NCI-H748 (cell line): ENCODE measurements at regions not wholly inside any gene's neighbourhood (a gene's known extent, or its start where the extent isn't known, plus 50 kb on each side); places are given as distances from the start of the nearest gene placed in this dataset.

Source experiments
- DNase-seq: peaks from one replicate; lab custom pipeline; 2025; ENCODE audit not compliant: unreplicated experiment; lab: John Stamatoyannopoulos, UW

DNA sequence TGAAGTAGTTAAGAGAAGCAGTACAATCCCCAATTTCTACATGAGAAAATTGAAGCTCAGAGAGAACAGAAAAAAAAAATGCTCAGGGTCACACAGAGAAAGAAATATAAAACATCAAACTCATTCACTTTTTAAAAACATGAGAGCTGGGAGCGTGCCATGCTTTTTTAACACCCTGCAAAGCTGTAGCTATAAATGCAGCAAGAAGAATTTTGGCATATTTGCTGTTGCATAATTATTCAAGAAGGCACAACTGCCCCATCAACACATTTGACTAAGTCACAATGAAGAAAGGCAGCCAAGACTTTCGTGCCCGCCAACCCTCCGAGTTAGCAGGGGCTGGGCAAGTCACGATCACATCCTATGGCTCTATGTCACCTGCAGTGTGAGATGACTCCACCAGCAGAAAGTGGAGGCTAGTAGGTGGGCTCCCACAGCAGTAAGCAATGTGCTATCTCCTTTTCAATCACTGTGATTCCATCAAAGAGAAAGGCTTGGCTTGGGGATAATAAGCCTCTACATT, 214.8 kb downstream of the DHX15 start:
- no peak for DNase-seq

DNA sequence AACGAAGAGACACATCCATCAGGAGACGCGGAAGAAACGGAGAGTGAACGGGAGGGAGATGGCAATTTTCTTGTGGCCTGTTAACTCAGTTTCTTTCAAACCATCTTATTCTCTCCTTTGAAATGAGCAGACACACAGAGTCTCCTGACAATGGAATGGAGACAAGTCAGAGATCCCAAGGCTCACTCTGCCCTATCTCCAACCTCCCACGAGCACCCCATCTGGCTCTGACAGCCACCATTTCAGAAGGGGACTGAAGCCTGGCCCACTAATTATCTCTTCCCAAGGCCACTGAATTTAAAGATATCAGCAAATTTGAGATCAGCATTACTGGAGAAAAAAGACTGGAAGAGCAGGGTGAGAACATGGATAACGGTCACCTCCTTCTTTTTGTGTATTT, 215.6 kb downstream of the DHX15 start:
- DNase-seq: no peak

DNA sequence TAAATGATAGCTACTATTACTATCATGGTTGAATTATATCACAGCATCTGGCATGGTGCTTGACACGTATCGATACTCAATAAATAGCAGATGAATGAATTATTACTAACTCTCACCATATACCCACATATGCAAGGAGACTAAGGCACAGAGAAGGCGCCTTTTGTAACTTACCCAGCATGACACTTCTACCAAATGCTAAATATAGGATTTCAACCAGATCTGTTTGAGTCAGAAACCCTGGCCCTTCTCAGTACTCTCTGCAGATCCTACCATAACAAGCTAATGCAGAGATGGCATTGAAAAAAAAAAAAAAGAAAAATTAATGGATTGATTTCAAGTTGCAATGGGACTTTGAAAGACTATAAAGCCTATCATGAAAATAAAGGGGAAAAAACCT, 219.5 kb downstream of the DHX15 start:
- no peak for DNase-seq

DNA sequence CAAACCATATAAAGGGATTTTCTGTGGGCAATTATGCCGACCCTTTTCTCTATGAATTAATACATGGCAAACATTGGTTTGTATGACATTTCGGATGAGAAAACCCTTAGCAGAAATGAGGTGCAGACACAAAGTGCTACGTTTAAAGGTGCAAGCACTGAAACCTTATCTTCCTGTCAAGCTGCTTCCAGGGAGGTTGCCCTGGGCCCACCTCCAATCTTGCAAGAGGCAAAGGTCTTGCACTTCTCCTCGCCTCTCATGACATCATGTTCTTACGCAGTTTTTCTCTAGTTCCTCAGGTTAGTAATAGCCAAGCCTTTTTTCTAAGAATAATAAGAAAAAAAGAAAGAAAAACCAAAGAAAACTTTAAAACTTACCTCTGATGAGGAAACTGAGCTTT, 220.1 kb downstream of the DHX15 start:
- DNase-seq: no peak

DNA sequence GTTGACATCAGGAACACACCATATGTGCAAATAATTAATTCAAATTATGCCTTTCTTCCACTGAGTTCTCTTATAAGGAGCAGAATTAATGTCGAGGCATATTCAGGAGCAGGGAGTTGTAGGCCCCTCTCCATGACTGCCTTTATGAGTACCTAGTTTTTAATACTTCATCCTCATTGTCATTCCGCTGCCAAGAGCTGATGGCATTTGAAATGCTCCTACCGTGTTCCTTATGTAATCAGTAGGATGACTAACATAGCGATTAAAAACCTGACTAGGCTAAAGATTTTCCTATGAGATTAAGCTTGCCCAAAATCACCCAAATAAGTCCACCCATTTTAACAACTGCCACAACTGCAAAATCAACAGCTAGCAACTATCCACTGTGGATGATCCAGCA, 220.6 kb downstream of the DHX15 start:
- DNase-seq: no peak

DNA sequence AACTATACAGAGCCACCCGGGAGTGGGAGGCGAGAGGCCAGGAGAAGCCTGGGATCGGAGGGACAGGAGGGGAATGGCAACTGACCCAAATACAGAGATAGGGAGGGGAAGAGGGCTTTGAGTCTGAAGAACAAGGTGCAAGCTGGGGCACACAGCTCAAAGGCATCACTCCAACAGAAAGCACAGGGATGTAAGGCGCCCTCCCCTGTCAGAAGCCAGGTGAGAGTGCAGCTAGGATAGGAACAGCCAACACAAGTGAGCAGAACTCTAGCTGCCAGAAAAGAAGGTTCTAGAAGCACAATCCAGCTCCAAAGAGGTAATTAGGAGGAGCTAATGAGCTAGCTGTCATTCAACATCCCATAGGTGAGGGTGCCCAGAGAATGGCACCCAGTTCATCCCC, 232.2 kb downstream of the DHX15 start:
- DNase-seq: no peak

DNA sequence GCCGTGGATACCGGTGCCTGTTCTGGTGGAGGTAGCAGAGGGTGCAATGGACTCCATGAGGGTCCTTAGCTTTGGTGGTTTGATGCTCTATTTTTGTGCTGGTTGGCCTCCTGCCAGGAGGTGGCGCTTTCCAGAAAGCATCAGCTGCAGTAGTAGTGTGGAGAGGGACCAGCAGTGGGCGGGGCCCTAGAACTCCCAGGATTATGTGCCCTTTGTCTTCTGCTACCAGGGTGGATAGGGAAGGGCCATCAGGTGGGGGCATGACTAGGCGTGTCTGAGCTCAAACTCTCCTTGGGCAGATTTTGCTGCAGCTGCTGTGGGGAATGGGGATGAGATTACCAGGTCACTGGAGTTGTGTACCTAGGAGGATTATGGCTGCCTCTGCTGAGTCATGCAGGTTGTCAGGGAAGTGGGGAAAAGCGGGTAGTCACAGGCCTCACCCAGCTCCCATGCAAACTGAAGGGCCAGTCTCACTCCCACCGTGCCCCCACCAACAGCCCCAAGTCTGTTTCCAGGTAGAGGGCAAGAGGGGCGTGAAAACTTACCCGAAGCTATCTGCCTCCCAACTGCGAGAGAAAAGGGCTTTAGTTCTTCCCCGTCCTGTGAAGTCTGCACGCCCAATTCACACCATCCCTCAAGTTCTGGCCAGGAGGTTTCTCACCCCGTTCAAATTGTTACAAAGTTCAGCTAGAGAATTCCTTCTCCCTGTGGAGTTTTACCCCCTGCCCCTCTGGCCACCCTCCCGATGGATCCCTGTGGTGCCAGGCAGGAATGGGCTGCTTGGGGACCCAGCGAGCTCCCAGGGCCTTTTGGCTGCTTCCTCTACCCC, 235.0 kb downstream of the DHX15 start:
- DNase-seq: peak; percentile 1

DNA sequence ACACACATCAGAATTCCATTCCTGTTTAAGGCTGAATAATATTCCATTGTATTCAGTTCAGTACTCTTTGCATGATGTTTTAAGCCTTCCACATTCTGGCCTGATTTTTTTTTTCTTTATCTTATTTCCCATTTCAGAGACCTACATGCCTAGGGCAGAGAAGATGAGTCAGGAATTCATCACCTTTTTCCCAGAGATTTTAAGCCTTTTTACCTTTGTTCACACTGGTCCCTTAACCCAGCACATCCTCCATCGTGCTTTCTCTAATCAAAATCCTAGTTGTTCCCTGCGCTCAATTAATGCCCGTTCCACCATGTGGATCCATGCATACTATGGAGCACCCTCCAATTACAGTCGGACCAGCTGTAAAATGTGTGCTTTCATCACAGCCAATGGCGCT, 245.1 kb downstream of the DHX15 start:
- DNase-seq: no peak

DNA sequence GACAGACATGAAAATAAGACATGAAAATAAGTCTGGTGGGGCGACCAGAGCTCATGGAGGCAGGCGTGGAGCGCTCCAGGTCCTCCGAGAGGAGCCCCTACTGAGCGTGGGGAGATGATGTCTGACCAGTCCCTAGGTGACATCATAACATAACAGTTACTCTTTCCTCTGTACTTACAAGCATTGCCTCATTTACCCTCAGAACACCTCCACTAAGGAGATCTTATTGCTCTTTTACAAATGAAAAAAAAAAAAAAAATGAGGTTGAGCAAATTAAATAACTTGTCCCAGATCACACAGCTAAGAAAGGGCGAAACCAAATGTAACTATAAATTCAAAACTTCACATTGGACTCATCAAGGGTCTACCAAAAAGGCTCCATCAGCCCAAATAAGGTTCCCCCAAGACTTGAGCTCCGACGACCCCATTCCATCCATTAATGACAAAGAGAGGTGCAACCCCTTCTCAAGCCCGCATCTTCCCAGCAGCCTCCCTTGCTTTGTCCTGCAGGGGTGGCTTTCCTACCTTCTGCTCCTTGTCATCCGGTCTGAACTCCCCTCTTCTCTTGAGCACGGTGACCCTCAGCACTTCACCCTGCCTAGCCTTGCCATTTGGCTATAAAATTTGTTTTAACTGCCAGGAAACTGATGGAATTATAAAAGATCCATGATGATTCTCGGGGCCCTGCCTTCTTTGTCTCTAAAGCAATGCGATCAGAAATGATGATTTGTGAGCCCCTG, 246.7 kb downstream of the DHX15 start:
- no peak for DNase-seq

DNA sequence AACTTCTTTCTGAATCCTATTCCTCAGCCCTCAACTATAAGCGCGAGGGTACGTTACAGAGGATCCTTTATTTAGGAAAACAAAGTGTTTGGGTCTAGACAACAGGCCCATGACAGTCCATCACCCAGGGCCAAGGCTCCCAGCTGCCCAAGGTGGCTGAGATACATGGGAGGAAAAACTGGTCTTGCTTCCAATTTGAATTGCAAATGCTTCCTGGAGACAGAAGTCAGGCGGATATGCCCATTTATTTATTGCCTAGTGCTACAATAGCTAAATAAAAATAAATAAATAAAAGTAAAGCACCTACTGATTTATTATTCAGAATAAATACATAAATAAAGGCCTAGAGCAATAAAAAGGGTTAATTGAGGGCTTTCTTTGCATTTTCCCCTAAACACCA, 248.7 kb downstream of the DHX15 start:
- DNase-seq: no peak

DNA sequence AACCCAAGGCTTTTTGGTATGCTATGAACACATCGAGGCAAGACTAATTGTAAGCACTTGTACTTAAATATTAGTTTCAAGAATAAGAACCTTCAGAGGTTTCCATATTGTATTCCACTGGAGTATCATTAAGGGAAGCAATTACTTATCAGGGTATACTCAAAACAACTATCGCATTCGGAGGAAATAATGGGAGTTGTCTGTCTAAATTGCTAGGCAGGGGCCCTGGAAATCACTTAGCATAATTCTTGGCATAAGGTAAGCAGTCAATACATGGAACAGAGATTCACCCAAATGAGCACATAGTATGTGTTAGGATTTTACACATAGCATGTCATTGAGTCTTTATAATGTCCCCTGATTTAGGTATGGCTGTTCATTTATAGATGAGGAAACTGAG, 249.4 kb downstream of the DHX15 start:
- DNase-seq: no peak

DNA sequence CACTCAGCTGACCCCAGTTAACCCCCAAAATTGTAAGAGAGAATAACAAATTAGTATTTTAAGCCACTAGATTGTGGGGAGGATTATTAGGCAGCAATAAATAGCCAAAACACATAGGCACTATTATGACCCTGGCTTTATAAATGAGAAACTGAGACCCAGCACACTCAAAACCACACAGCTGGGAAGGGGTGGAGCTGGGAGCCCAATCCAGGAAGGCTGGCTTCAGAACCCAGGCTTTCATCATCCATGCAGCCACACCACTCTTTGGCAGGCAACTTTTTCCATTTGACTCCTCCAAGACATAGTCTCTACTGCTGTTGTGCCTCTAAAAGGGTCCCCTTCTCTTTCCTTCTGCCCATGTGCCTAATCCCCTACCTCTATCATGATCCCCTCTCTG, 253.8 kb downstream of the DHX15 start:
- no peak for DNase-seq

DNA sequence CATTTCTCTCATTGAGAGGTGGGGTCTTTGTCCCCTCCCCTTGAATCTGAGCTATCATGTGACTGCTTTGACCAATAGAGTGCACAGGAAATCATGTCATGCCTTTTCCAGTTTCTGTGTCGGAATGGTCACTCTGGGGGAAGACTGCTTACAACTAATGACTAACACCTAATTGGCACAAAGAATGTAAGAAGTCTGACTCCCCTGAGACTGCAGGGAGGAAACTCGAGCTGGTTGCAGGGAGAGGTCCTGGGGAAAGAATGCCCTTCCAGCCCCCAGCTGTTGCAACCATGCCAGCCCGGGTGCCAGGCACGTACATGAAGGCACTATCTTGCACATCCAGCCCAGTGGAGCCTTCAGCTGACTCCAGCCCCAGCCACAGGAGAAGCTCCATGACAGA, 254.2 kb downstream of the DHX15 start:
- DNase-seq: no peak

DNA sequence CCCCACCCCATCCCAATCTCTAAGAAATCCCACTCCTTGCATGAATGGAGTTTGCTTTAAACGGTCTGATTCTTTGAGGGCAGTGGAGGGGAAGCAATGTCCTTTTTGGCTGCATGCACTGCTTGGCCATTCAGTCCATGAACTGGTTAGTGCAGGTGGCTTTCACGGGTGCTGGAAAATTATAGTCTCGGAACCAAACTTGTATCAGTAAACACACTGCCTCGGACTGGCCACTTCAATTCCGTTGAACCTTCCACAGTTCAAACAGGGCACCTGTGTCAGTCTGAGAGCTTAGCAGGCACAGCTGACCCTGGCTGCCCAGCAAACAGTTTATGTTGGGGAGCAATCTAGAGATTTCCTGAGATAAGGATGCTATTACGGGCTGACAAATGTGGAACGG, 255.6 kb downstream of the DHX15 start:
- no peak for DNase-seq

DNA sequence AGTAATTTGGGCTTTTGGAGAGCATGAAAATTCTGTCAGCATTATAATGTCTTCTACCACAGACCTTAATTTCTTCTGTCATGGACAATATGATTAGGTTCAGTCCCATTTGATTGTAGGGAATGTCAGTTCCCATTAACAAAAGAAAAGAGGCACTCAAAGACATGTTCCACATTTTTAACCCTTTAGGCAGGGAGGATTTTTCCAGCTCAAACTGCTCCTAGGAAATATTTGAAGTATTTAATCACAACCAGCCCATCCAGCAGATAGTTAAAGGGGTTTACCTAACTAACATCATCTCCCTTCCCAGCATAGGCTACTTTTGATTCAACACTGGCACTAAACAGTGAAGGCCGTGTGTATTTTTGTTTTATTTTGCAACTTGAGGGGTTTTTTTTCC, 256.0 kb downstream of the DHX15 start:
- DNase-seq: no peak

DNA sequence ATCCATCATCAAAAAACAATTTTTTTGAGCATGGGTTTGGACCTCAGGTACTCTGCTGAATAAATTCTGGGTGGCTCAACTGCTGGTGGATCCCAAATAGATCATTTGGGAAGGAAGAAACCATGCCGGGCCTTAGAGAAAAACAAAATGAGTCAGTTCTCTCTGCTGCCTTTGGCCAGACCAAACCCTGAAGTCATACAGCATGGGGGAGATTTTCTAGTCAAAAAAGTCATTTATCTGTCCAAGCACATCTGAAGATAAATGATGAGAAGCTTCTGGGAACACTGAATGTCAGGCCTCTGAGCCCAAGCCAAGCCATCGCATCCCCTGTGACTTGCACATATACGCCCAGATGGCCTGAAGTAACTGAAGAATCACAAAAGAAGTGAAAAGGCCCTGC, 261.4 kb downstream of the DHX15 start:
- DNase-seq: no peak

DNA sequence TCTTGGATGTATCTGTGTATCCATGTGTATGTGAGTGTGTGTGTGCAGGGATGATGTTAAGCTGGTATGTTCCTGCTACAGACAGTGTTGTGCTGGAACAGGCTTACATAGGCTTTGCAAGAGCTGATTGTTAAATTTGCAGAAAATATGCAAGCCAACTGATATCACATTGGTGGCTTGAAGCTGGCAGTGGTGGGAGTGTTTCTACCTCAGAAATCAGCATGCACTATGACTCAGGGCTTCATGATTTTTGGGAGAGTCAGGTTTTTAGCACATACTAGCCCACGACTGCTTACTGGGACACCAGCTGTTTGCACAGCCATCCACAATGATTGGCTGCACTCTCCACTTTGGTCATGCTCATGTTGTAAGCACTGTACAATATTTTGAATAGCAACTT, 261.8 kb downstream of the DHX15 start:
- no peak for DNase-seq

DNA sequence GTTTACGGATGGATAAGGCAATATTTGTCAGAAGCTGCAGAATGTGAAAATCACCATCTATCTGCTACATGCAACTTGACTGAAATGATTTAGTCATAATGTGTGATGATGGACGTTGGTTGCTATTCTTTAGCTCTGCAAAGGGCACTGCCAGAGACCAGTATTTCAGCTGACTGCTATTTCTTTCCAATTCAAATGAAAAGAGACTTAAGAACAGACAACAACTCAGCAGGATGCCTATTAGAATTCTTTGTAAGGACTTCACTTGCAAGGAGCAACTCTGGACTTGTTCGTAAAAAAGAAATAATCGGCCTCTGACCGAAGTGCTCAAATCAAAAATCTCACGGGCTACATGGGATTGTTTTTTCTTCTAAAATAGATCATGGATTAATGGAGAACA, 262.7 kb downstream of the DHX15 start:
- no peak for DNase-seq

DNA sequence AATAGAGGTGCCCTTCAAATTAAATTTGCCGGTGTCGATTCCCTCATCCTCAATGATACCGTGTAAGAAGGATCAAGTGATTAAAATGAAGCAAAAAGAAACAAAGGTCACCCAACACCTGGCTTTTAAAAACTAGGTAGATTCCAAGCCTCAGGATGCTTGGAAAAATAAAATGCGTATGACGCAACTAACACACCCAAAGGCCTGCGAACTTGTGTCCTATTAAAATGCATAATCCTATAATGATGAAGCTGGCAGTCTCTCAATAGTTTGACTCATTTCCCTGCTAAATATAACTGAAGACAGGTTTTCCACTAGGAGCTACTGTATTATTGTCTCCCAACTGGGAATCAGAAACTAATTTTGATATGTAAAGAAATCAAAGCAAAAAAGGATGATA, 263.2 kb downstream of the DHX15 start:
- no peak for DNase-seq

DNA sequence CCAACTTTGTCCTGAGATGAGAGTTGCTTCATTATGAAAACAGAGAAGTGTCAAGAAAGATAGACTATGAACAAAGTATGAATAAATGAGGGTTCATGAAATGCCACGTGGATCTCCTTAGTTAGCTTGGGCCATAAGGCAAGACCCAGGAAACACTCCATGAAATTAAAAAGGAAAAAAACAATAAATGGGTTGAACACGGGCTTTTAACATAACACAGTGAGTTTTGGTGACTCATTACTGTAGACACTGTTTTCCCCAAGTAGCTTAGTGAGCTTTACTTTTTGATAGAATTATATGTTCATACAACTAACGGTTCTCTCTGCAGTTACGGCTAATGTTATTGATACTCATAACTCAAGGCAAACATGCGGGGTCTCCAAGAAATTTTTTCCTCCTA, 265.0 kb downstream of the DHX15 start:
- DNase-seq: no peak

DNA sequence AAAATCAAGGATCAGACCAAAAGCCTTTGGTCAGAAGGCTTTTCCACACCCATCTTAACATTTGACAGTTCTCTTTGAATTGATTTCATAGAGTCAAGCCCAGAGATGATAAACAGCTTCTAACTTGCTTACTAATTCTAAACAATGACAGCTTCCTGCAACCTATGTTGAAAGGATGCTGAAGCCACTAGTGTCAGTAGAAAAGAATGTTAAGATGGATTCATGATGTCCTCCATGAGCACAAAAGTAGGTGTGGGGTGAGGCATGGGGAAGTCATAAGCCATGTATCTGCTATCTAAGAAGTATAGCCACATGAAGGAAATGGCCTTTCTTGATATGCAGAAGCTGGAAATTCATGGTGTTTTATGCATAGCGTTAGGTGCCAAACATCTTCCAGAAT, 269.3 kb downstream of the DHX15 start:
- DNase-seq: no peak

DNA sequence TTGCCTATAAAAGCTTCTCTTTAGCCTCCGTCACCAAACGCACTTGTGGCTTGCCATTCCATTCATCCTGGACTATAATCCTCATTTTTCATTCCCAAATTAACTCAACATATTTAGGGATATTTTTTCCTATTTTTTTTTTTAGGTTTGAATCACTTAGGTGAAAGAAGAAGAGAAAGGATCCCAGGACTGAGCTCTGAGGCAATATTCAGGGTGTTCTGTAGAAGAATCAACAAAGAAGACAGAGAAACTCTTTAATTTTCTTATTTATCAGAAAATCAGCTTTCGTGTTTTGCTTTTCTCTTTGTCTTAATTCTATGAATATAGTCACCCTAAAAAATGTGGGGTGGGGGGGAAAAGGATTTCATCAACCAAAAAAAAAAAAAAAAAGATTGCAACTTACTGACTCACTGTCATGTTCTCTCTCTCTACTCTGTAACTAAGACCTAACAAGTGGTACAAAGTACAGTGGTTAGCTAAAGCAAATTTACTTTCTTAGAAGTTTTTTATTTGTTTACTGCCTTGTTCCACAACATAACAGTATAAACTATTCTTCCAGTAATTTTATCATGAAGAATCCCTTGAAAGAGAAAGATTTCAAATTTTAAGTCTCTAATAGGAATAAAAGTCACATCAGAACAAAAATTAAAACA, 272.0 kb downstream of the DHX15 start:
- DNase-seq: no peak
